Cardiac septum (tissue), 1 donor: ENCODE measurements at regions not wholly inside any gene's neighbourhood (a gene's known extent, or its start where the extent isn't known, plus 50 kb on each side); places are given as distances from the start of the nearest gene placed in this dataset.
"Not testable (repeated sequence)": the region's sequence is repeated elsewhere in the genome, so short reads cannot be mapped to it uniquely, and the experiment has no call there.

Source experiments
- DNase-seq: peaks from one replicate; pipeline ENCODE4 v3.0.0-alpha.2; 2020; ENCODE audit warnings: low spot score
- intact Hi-C: fragments of 100-400 bp; cut with DNase I; formaldehyde crosslinking; loops from one replicate; pipeline ENCODE4 v1.14.0; 2022
- donor health status: DM: no; HTN: no; CAD: no.

DNA sequence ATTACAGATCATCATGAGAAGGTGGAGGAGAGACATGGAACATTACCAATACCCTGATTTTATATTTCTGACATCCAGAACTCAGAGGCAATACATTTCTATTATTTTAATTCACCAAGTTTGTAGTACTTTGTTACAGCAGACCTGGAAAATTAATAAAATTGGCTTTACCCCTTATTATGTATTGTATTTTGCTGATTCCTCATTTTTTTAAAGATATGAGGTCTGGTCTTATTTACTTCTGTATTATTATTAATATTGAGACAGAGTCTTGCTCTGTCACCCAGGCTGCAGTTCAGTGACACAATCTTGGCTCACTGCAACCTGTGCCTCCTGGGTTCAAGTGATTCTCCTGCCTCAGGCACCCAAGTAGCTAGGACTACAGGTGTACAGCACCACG lies 357.3 kb upstream of the TECRL start:
- intact Hi-C loops = no loop called here
- no peak for DNase-seq

DNA sequence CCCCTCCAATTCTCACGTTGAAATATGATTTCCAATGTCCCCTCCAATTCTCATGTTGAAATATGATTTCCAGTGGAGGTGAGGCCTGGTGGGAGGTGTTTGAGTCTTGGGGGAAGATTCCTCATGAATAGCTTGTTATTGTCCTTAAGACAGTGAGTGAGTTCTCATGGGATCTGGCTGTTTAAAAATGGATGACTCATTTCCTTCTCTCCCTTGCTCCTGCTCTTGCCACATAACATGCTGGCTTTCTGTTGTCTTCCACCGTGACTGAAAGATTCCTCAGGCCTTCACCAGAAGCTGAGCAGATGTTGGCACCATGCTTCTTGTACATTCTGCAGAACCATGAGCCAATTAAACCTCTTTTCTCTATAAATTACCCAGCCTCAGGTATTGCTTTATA lies 346.8 kb upstream of the TECRL start:
- intact Hi-C loops = no loop called here
- DNase-seq = no peak

DNA sequence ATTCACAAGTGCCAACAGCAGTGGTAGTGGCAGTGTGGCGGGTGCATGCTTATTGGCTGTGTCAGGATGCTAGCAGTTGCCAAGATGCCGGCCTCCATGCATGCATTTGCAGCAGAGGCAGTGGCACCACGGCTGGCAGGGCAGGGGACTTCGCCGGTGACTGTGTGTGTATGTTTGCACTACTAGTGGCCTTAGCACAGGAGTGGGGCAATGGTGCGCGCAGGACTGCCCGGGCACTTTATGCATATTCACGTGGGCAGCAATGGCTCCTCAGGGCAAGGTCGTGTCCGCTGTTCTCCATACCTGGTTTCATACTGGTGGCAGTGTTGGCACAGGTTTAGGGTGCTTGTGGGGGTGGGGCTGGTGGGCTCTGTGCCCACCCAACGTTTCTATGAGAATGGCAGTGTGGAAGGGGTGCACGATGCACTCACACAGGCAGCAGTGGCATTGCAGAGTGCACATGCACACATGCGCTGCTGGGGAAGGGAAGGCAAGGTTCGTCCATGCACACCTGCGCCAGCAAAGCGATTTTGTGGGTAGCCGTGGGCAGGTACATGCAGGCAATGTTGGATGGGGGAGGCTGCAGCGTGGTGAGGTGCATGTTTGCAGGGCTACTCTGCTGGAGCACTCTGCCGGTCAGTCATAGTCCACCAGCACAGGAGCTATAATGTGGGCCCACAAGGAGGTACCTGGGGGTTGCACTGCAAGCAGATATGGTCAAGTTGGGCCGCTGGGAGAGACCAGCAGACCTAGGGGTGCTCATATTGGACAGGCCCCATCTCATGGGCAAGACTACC lies 338.9 kb upstream of the TECRL start:
- DNase-seq = no peak
- intact Hi-C loops = no loop called here

DNA sequence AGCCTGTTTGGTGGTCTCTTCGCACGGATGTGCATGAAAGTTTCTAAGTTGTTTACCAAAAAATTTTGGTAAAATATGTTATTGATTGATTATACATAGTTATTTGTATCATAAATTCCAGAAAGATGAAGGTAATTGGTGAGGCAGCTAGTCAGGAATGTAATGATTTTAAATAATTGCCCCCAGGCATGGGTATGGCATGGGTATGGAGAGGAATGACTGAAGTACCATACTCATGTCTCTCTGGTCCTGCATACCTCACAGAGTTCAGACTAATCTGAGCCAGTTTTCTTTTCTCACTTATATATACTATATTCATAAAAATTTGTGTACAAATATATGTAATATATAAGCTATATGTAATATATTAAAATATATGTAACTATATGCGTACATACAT lies 329.0 kb upstream of the TECRL start:
- intact Hi-C loops = no loop called here
- DNase-seq = no peak

DNA sequence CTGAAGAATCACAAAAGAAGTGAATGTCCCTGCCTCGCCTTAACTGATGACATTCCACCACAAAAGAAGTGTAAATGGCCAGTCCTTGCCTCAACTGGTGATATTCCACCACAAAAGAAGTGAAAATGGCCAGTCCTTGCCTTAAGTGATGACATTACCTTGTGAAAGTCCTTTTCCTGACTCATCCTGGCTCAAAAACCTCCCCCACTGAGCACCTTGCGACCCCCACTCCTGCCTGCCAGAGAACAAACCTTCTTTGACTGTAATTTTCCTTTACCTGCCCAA lies 328.5 kb upstream of the TECRL start:
- intact Hi-C loops, DNase-seq: not testable (repeated sequence)

DNA sequence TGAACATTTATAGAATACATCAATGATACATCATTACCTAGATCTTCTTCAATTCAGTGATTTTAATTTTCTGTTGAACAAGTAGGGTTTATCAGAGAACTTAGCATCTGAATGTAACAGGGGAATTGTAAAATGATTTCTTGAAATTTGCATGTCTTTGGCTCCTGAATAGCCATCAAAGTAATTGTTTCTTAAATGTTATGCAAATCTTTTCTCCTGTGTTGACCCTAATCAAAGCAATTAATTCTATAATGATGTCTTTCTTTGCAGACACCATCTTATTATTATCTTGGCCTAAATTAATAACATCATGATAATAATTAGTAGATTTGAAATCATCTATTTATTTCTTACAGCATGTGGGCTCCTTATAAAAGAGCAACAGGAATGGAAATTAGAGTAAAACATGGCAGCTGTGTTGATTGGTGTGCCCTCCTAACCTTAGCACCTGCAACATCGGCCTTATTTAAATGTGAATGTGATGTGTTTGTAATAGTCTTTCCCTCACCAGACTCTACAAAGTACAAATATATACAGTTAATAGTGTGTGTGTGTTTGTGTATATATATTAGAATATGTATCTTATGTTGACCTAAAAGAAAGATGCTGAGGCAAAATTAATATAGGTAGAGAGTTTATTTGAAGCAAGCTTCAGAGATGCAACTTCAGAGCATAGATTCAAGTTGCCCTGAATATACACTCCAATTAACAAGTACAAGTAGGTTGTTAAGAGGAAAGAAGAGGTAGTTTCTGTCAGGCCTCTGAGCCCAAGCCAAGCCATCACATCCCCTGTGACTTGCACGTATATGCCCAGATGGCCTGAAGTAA lies 328.0 kb upstream of the TECRL start:
- no peak for DNase-seq
- intact Hi-C loops = no loop called here

DNA sequence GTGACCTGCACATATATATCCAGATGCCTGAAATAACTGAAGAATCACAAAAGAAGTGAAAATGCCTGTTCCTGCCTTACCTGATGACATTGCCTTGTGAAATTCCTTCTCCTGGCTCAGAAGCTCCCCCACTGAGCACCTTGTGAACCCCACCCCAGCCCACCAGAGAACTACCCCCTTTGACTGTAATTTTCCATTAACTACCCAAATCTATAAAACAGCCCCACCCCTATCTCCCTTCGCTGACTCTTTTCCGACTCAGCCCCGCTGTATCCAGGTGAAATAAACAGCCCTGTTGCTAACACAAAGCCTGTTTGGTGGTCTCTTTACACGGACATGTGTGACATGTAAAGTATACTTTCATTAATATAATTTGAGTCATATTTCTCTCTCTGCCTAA lies 320.3 kb upstream of the TECRL start:
- no peak for DNase-seq
- intact Hi-C loops = no loop called here

DNA sequence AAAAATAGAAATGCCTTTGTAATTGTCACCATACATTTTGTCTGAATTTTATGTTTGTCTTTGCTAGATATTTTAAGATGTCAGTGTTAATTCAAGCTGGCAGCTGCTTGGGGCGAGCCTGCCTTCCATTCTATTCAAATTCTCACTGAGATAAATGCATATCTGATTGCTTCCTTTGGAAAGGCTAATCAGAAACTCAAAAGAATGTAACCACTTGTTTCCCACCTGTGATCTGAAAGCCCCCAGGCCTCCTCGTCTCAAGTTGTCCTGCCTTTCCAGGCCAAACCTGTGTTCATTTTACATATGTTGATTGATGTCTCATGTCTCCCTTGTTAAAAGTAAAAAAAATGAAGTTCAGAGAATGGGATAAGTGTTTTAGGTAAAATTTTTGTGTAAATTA lies 318.7 kb upstream of the TECRL start:
- DNase-seq = no peak
- intact Hi-C loops = no loop called here

DNA sequence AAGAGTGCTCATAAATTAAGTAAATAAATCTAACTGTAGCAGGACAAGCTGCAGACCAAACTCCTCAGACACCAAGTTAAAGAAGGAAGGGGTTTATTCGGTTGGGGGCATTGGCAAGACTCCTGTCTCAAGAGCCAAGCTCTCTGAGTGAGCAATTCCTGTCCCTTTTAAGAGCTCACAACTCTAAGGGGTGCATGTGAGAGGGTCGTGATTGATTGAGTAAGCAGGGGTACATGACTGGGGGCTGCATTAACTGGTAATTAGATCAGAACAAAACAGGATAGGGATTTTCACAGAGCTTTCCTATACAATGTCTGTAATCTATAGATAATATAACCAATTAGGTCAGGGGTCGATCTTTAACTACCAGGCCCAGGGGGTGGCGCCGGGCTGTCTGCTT lies 318.1 kb upstream of the TECRL start:
- intact Hi-C loops = not testable (repeated sequence)

DNA sequence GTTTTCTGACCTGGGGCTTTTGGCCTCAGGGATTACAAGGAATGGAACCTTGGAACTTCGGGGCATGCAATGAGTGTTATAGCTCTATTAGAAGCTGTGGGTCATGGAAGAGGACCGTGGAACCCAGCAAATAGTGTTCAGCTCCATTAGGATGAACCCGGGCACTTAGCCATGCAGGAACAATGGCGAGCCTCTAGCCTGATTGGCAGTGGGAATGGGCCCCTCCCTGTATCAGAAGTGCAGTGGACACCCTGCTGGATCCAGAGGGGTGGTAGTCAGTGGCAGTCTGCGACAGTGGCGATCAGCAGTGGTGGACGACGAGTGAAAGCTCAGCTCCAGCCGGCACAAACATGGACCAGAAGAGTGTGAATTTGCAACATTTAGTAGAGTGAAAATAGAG lies 315.4 kb upstream of the TECRL start:
- intact Hi-C loops = no loop called here
- DNase-seq = no peak

More for the DNA sequence above, 318.1 kb upstream of the TECRL start:
- DNase-seq = not testable (repeated sequence)

DNA sequence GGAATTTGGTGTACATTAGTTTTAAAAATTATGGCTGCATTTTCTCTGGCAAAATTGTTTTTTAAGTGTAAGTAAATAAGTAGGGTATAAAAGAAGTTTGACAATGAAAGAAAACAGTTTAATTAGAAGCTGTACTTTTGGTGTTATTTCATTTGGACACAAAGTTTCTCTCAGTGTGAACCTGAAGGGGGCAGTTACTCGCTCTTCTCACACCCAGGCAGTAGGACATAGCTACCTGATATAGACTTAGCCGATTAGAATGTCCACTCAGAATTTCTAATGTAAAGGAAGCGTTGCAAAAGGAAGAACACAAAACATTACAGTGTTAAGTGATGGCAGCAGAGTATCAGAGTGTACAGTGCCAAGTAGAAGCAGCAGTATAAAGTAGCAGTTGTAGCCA lies 311.9 kb upstream of the TECRL start:
- intact Hi-C loops = no loop called here
- no peak for DNase-seq

DNA sequence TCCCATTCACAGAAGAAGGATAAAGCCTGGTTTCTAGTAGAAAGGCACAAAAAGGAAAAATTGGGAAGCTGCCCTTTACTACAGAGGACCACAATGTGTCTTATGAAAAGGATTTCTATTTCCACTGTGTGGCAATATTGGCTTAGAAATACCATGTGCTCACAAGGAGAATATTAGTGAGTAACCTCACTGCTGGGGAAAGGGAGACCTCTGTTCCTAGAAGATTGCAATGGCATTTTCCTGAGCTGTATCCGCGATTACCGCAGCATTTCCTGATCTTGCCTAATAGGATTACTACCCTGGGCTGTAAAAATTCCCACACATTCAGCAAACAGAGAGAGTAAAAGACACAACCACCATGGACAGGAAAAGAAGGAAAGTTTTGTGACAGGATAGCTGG lies 308.8 kb upstream of the TECRL start:
- no peak for DNase-seq
- intact Hi-C loops = no loop called here

DNA sequence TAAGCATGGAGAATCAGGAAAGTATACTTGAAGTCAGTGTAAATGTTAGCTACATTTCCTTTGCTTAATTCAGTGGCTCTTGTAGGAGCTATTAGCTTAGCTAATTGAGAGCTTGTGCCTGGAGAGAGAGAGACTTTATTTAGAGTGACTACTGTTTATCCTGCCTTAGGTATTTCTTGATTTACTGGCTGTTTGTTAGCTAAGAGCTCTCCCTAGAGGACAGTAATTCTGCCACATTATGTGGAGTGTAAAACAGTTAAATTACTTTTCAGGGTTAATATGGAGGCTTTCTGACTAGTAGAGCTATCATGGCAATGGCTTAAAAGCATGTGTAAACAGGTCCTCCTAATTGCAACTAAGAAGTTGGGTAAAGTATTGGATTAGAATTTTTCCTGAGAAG lies 306.5 kb upstream of the TECRL start:
- no peak for DNase-seq
- intact Hi-C loops = no loop called here

DNA sequence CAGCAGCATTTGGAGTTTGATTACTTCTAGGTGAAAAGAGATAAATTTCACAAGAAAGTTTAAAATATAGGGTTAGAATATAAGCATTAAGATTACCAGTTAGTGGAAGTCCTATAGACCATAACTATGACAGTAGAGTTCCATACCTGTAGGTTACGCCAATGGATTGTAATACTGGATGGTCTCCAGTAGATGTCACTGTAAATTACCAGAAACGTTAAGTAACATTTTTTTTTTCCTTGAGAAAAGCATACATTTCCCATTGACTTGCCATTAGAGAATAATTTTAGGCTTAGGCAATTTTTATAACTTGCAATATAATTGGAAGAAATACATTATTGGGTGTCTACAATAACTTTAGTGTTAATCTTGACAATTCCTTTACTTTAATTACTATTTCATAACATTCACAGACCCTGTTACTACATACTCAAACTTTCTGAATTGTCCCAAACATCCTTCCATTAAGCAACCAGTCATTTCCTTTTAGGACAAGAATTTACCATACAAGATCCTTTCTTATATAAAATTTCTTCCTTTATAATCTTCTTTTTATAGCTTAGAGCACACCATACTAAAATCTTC lies 304.1 kb upstream of the TECRL start:
- no peak for DNase-seq
- intact Hi-C loops = no loop called here

DNA sequence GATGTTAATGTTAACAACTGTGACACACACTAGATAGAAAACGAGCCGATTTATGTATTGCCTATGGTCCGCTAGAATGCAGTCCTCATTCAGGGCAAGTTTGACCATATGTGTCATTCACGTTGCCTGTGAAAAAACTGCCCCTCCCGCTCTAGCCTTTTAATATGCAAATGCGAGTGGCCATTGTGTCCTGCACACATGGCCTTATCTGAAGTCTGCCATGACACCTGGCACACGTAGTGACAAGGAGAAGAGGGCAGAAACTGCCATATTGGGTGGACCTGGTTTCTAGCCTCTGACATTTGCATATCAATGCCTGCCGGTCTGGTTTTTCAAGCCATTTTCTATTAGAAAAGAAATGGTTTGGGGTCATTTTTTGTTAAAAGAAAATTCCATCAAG lies 303.3 kb upstream of the TECRL start:
- DNase-seq = no peak
- intact Hi-C loops = no loop called here

DNA sequence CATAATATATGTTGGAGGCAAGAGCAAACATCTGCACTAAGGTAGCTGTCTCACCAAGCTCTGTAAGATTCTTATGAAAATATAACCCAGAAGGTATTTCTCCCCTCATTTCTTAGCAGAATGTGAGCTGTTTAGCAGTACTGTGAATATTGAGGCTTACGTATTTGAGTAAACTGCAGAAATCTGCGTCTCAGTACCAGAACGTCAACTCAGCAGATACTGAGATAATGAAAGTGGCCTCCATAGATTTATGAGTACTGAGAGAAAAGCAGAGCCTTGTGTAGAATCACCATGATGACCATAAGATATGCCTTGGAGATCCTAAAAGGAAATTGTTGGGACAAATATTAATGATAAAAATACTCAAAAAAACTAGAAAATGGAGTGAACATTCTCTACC lies 296.7 kb upstream of the TECRL start:
- intact Hi-C loops = no loop called here
- DNase-seq = no peak

DNA sequence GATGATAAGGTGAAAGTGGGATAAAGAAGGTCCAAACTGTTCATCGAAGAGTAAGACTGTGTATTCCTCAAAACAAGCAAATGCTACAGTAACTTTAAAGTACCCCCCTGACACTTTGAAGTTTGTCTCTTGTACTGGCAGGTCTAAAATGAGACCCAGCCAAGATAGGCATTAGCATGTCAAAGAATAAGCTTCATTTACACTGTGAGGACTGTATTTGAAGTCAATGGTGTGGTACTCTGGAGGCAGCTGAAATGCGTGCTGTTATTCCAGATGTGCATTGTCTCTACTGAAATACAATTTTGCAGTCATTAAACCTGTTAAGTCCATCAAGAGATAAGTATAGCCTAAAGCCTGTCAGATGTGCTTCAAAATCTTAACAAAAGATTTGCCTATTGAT lies 288.9 kb upstream of the TECRL start:
- no peak for DNase-seq
- intact Hi-C loops = no loop called here

DNA sequence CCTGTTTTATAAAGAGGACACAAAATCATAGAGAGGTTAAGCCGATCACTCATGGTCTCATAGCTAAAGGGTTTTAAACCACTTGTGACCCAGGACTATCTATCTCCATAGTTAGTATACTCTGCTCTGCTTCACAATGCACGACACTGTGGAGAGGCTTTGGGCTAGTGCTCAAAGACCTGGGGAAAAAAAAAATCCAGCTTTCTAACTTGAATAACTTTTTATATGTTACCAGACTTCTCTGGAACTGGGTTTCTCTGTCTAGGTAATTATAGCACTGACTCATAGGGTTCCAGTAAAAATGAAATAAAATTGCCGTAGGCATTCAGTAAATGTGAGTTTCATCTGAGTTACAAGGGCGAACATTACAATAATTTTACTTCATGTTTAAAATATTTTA lies 273.7 kb upstream of the TECRL start:
- intact Hi-C loops = no loop called here

DNA sequence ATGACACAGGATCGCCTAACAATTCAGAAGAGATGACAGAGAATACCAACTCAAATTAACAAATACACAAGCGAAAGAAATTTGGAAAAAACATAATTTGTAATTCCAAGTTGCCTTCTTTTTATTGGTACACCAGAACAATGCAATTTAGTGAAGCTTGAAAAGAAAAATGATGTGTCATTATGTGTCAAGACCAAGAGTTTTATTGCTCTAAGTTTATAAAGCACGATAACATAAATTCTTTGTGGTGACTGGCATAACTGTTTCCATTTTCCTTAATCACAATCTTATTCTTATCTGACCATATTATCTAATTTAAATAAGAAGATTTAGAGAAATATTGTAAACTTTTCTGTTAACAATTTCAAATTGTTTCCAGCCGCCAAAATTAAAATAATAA lies 273.2 kb upstream of the TECRL start:
- DNase-seq = no peak
- intact Hi-C loops = no loop called here

More for the DNA sequence above, 273.7 kb upstream of the TECRL start:
- DNase-seq = no peak

DNA sequence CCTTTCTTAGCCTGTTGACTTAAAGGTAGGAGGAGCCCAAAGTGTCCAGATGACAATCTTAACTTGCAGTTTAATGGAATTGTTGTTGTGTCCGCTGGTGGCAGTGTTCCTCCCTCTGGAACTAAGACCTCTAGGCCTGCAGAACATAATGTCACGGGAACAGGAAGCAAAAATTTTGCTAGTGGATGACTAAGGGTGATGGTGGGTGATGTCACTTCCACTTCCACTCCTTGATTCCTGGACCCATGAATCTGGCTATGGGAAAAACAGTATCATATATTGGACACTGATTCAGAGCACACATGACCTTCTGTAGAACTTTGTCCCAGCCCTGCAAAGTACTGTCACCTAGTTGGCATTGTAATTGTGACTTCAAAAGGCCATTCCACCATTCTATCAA lies 263.9 kb upstream of the TECRL start:
- DNase-seq, intact Hi-C loops: not testable (repeated sequence)

DNA sequence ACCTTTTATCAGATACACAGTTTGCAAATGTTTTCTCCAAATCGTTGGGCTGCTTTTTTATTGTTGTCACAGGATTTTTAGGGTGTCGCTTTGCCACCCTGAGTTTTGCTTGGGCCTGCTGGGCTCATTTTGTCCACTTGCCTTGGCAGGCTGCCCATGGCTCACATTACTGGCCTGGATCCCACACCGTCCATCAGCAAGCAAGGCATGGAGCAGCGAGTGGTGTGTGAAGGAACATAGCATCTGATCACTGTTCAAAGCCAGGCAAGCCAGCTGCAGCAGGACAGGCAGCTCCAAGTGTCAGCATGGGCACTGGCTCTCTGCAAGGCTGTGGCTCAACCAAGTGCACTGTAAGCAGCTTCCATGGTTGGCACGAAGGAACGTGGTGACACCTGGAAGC lies 261.4 kb upstream of the TECRL start:
- intact Hi-C loops = no loop called here

More for the DNA sequence above, 261.4 kb upstream of the TECRL start:
- DNase-seq = no peak
